ENCODE measurements at regions not wholly inside any gene's neighbourhood (a gene's known extent, or its start where the extent isn't known, plus 50 kb on each side); places are given as distances from the start of the nearest gene placed in this dataset.
"Not testable (repeated sequence)": the region's sequence is repeated elsewhere in the genome, so short reads cannot be mapped to it uniquely, and the experiment has no call there.

DNA sequence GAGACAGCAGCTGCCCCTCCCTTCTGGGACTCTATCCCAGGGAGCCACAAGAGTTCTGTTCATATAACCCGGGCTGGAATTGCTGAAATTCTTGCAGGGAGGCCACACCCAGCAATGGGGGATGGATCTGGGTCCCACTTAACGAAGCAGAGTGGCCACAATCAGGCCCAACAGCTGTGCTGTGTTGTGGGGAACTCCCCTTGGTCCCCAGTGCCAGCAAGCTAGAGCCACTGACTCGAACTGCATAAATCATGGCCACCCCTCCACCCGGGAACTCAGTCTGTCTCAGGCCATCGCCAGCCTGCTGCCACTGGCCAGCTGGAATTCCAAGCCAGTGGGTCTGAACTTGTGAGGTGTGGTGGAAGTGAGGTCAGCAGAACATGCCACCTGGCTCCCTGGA, 111.1 kb downstream of the KLF8 start:
- no peak overlapping the region for H3K9ac ChIP-seq (ENCODE audit: low read depth, low read length, poor library complexity, severe bottlenecking)
- no peaks in the 10 kb centered on the region for H3K27me3 ChIP-seq (ENCODE audit: insufficient read depth, low read length, poor library complexity, severe bottlenecking)
- no peak overlapping the region for H3K4me3 ChIP-seq (ENCODE audit: low read length, poor library complexity, severe bottlenecking)
- H3K9me3 ChIP-seq (ENCODE audit: insufficient read depth, low read depth, low read length): no peaks in the 10 kb centered on the region
- no peaks in the 10 kb centered on the region for H4K20me1 ChIP-seq (ENCODE audit: insufficient read depth, low read length, poor library complexity, severe bottlenecking)
- no peaks in the 10 kb centered on the region for H3K4me1 ChIP-seq (ENCODE audit: insufficient read depth, low read length, poor library complexity, severe bottlenecking)
- H3K9me2 ChIP-seq (replicated peaks; ENCODE audit: low read depth, low read length): no peaks in the 10 kb centered on the region
- H2AFZ ChIP-seq (ENCODE audit: low read length): no peak overlapping the region
- H3K4me2 ChIP-seq (ENCODE audit: low read depth, low read length, poor library complexity, severe bottlenecking): peak overlapping the region; percentile 20
- no peaks in the 10 kb centered on the region for H3K36me3 ChIP-seq (ENCODE audit: insufficient read depth, low read length)
- TF ChIP-seq, protein P1, sequence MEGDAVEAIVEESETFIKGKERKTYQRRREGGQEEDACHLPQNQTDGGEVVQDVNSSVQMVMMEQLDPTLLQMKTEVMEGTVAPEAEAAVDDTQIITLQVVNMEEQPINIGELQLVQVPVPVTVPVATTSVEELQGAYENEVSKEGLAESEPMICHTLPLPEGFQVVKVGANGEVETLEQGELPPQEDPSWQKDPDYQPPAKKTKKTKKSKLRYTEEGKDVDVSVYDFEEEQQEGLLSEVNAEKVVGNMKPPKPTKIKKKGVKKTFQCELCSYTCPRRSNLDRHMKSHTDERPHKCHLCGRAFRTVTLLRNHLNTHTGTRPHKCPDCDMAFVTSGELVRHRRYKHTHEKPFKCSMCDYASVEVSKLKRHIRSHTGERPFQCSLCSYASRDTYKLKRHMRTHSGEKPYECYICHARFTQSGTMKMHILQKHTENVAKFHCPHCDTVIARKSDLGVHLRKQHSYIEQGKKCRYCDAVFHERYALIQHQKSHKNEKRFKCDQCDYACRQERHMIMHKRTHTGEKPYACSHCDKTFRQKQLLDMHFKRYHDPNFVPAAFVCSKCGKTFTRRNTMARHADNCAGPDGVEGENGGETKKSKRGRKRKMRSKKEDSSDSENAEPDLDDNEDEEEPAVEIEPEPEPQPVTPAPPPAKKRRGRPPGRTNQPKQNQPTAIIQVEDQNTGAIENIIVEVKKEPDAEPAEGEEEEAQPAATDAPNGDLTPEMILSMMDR (conservative IDR thresholded peaks at IDR 0.05; ENCODE audit: low read length): no peak
- no peak for TF ChIP-seq EZH2phosphoT487 (IDR thresholded peaks at IDR 0.05; ENCODE audit: borderline replicate concordance)
- no peaks in the 10 kb centered on the region for H3K79me2 ChIP-seq (ENCODE audit: insufficient read depth, low read length)
- no peaks in the 10 kb centered on the region for H3F3A ChIP-seq (ENCODE audit: low read depth)

DNA sequence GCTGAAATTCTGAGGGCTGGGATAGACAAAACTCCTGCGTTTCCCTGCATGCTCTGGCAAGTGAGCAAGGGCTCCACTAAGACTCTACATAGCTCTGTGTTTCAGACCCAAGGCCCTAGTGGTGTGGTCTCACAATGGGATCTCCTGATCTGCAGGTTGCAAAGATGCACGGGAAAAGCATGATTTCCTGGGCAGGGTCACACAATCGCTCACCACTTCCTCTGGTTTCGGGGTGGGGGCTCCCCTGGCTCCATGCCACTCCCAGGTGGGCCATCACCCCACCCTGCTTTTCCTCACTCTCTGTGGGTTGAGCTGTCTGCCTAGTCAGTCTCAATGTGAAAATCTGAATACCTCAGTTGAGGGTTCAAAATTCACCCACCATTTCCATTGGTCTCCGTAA, 111.5 kb downstream of the KLF8 start:
- H3K4me3 ChIP-seq (ENCODE audit: low read length, poor library complexity, severe bottlenecking): no peak overlapping the region
- H2AFZ ChIP-seq (ENCODE audit: low read length): no peak overlapping the region

GRCh38 chrX:56358145-56358544, 126.0 kb downstream of the KLF8 start:
- not testable (repeated sequence) for H3K9me2 ChIP-seq (replicated peaks; ENCODE audit: low read depth, low read length); H3K79me2 ChIP-seq (ENCODE audit: insufficient read depth, low read length); H3K27me3 ChIP-seq (ENCODE audit: insufficient read depth, low read length, poor library complexity, severe bottlenecking); H2AFZ ChIP-seq (ENCODE audit: low read length); H3K36me3 ChIP-seq (ENCODE audit: insufficient read depth, low read length); H3K4me1 ChIP-seq (ENCODE audit: insufficient read depth, low read length, poor library complexity, severe bottlenecking); H3K9ac ChIP-seq (ENCODE audit: low read depth, low read length, poor library complexity, severe bottlenecking); H3K4me3 ChIP-seq (ENCODE audit: low read length, poor library complexity, severe bottlenecking); H3K9me3 ChIP-seq (ENCODE audit: insufficient read depth, low read depth, low read length); H4K20me1 ChIP-seq (ENCODE audit: insufficient read depth, low read length, poor library complexity, severe bottlenecking); H3F3A ChIP-seq (ENCODE audit: low read depth); H3K4me2 ChIP-seq (ENCODE audit: low read depth, low read length, poor library complexity, severe bottlenecking)

More for the DNA sequence above, 111.5 kb downstream of the KLF8 start:
- H3F3A ChIP-seq (ENCODE audit: low read depth): no peaks in the 10 kb centered on the region
- peak overlapping the region; percentile 20 for H3K4me2 ChIP-seq (ENCODE audit: low read depth, low read length, poor library complexity, severe bottlenecking)
- no peaks in the 10 kb centered on the region for H4K20me1 ChIP-seq (ENCODE audit: insufficient read depth, low read length, poor library complexity, severe bottlenecking)
- H3K27me3 ChIP-seq (ENCODE audit: insufficient read depth, low read length, poor library complexity, severe bottlenecking): no peaks in the 10 kb centered on the region
- H3K79me2 ChIP-seq (ENCODE audit: insufficient read depth, low read length): no peaks in the 10 kb centered on the region
- H3K9me2 ChIP-seq (replicated peaks; ENCODE audit: low read depth, low read length): no peaks in the 10 kb centered on the region
- no peaks in the 10 kb centered on the region for H3K36me3 ChIP-seq (ENCODE audit: insufficient read depth, low read length)
- H3K9me3 ChIP-seq (ENCODE audit: insufficient read depth, low read depth, low read length): no peaks in the 10 kb centered on the region
- H3K4me1 ChIP-seq (ENCODE audit: insufficient read depth, low read length, poor library complexity, severe bottlenecking): no peaks in the 10 kb centered on the region
- no peak overlapping the region for H3K9ac ChIP-seq (ENCODE audit: low read depth, low read length, poor library complexity, severe bottlenecking)
- TF ChIP-seq, protein P1 (conservative IDR thresholded peaks at IDR 0.05; ENCODE audit: low read length): no peak
- TF ChIP-seq EZH2phosphoT487 (IDR thresholded peaks at IDR 0.05; ENCODE audit: borderline replicate concordance): no peak

DNA sequence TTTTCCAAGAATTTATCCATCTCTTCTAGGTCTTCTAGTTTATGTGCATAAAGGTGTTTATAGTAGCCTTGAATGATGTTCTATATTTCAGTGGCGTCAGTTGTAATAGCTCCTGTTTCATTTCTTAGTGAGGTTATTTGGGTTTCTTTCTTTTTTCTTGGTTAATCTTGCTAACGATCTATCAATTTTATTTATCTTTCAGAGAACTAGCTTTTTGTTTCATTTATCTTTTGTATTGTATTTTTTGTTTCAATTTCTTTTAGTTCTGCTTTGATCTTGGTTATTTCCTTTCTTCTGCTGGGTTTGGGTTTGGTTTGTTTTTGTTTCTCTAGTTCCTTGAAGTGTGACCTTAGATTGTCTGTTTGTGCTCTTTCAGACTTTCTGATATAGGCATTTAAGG, 133.0 kb downstream of the KLF8 start:
- not testable (repeated sequence) for H3K4me3 ChIP-seq (ENCODE audit: low read length, poor library complexity, severe bottlenecking); H3K79me2 ChIP-seq (ENCODE audit: insufficient read depth, low read length); H3F3A ChIP-seq (ENCODE audit: low read depth); H2AFZ ChIP-seq (ENCODE audit: low read length); H4K20me1 ChIP-seq (ENCODE audit: insufficient read depth, low read length, poor library complexity, severe bottlenecking); H3K9ac ChIP-seq (ENCODE audit: low read depth, low read length, poor library complexity, severe bottlenecking); H3K4me1 ChIP-seq (ENCODE audit: insufficient read depth, low read length, poor library complexity, severe bottlenecking); H3K9me3 ChIP-seq (ENCODE audit: insufficient read depth, low read depth, low read length); H3K4me2 ChIP-seq (ENCODE audit: low read depth, low read length, poor library complexity, severe bottlenecking); H3K36me3 ChIP-seq (ENCODE audit: insufficient read depth, low read length); H3K27me3 ChIP-seq (ENCODE audit: insufficient read depth, low read length, poor library complexity, severe bottlenecking); H3K9me2 ChIP-seq (replicated peaks; ENCODE audit: low read depth, low read length)

Measured in Loucy (cell line).